IMR-90 (cell line): ENCODE measurements at regions not wholly inside any gene's neighbourhood (a gene's known extent, or its start where the extent isn't known, plus 50 kb on each side); places are given as distances from the start of the nearest gene placed in this dataset.

Experiments used
- ATAC-seq: fragments of 200-7000 bp; cut with Tn5 transposase; 2 replicates; pipeline ENCODE4 v1.9.1; 2020; ENCODE audit warnings: low read depth, mild to moderate bottlenecking, moderate library complexity
- BruUV-seq: library from RNA; stranded (reverse); fragments of 400-500 nt; replicated peaks from 2 replicates; lab custom pipeline; 2021; lab: Mats Ljungman, UMichigan
- CTCF ChIA-PET: fragments of 300-600 bp; formaldehyde crosslinking; extraction: SDS; loops from one replicate; lab custom pipeline; 2021; ENCODE audit warnings: antibody characterized with exemption; lab: Yijun Ruan, JAX
- POLR2A ChIA-PET: fragments of 300-600 bp; sonication (Branson Sonifier 250); formaldehyde crosslinking; loops from one replicate; lab custom pipeline; 2022; ENCODE audit warnings: antibody characterized with exemption; ENCODE audit not compliant: unreplicated experiment; lab: Charles Lee
- DNase-seq: peaks from one replicate; pipeline ENCODE4 v3.0.0; 2013
- H2AFZ ChIP-seq: replicated peaks from 2 replicates; pipeline ENCODE3; 2013; ENCODE audit warnings: low read length, mild to moderate bottlenecking; ENCODE audit not compliant: poor library complexity
- H2AK5ac ChIP-seq: 2 replicates; pipeline ENCODE4 v1.6.1; 2013; ENCODE audit warnings: low read depth, low read length, inconsistent platforms
- H2AK9ac ChIP-seq: replicated peaks from 2 replicates; pipeline ENCODE3; 2013; ENCODE audit warnings: mild to moderate bottlenecking, low read depth, low read length, moderate library complexity; ENCODE audit not compliant: poor library complexity
- H2BK120ac ChIP-seq: 2 replicates; pipeline ENCODE4 v1.6.1; 2013; ENCODE audit warnings: low read depth, low read length, inconsistent platforms
- H2BK15ac ChIP-seq: 3 replicates; pipeline ENCODE4 v1.6.1; 2013; ENCODE audit warnings: low read depth, low read length, inconsistent platforms
- H2BK20ac ChIP-seq: 2 replicates; pipeline ENCODE4 v1.6.1; 2013; ENCODE audit warnings: low read depth, mild to moderate bottlenecking, inconsistent platforms, low read length, moderate library complexity
- H2BK5ac ChIP-seq: 2 replicates; pipeline ENCODE4 v1.6.1; 2013; ENCODE audit warnings: mild to moderate bottlenecking, low read depth, low read length, inconsistent platforms; ENCODE audit not compliant: poor library complexity, severe bottlenecking
- H3K14ac ChIP-seq: replicated peaks from 2 replicates; pipeline ENCODE4 v1.6.1; 2013; ENCODE audit warnings: low read depth, low read length, inconsistent platforms
- H3K18ac ChIP-seq: 2 replicates; pipeline ENCODE4 v1.6.1; 2013; ENCODE audit warnings: low read depth, low read length, control low read depth
- H3K23ac ChIP-seq: 2 replicates; pipeline ENCODE4 v1.6.1; 2013; ENCODE audit warnings: low read depth, low read length, inconsistent platforms
- H3K27ac ChIP-seq: 2 replicates; pipeline ENCODE4 v1.5.1; 2013; ENCODE audit warnings: mild to moderate bottlenecking, control low read depth, low read length; ENCODE audit not compliant: insufficient read depth
- H3K27me3 ChIP-seq: 2 replicates; pipeline ENCODE4 v1.6.1; 2013; ENCODE audit warnings: low read length; ENCODE audit not compliant: control insufficient read depth, insufficient read depth
- H3K36me3 ChIP-seq: 2 replicates; pipeline ENCODE4 v1.6.1; 2013; ENCODE audit warnings: low read length, mixed read lengths; ENCODE audit not compliant: control insufficient read depth, insufficient read depth
- H3K4ac ChIP-seq: 2 replicates; pipeline ENCODE4 v1.6.1; 2013; ENCODE audit warnings: low read depth, low read length, inconsistent platforms
- H3K4me1 ChIP-seq: 2 replicates; pipeline ENCODE4 v1.6.1; 2013; ENCODE audit warnings: low read length, mixed read lengths; ENCODE audit not compliant: control insufficient read depth, insufficient read depth
- H3K4me2 ChIP-seq: 2 replicates; pipeline ENCODE4 v1.6.1; 2013; ENCODE audit warnings: low read depth, mild to moderate bottlenecking, control low read depth, low read length, moderate library complexity
- H3K4me3 ChIP-seq: 2 replicates; pipeline ENCODE4 v1.5.1; 2013; ENCODE audit warnings: low read depth, mild to moderate bottlenecking, control low read depth, low read length, moderate library complexity; ENCODE audit not compliant: insufficient read depth
- H3K56ac ChIP-seq: 2 replicates; pipeline ENCODE4 v1.6.1; 2013; ENCODE audit warnings: low read length, inconsistent platforms; ENCODE audit not compliant: insufficient read depth; ENCODE audit errors: extremely low read depth
- H3K79me1 ChIP-seq, 2 experiments: 2 replicates each; pipeline ENCODE4 v1.6.1; 2013; ENCODE audit warnings: low read length in 2 of 2, inconsistent platforms in 1 of 2, low read depth in 1 of 2
- H3K9ac ChIP-seq: 2 replicates; pipeline ENCODE4 v1.6.1; 2013; ENCODE audit warnings: low read depth, low read length, control low read depth
- H3K9me1 ChIP-seq: 2 replicates; pipeline ENCODE4 v1.6.1; 2013; ENCODE audit warnings: low read length, inconsistent platforms; ENCODE audit not compliant: insufficient read depth
- H3K9me3 ChIP-seq: 2 replicates; pipeline ENCODE4 v1.6.1; 2013; ENCODE audit warnings: low read length; ENCODE audit not compliant: control insufficient read depth, insufficient read depth
- H4K20me1 ChIP-seq: 2 replicates; pipeline ENCODE4 v1.6.1; 2013; ENCODE audit warnings: low read length, inconsistent platforms; ENCODE audit not compliant: insufficient read depth
- H4K5ac ChIP-seq: 2 replicates; pipeline ENCODE4 v1.6.1; 2013; ENCODE audit warnings: mild to moderate bottlenecking, low read depth, low read length, control low read depth
- H4K8ac ChIP-seq, 2 experiments: 2 replicates each; pipeline ENCODE4 v1.6.1; 2013; ENCODE audit warnings: low read depth in 2 of 2, low read length in 2 of 2, control low read depth in 1 of 2, inconsistent platforms in 1 of 2
- H4K91ac ChIP-seq: 2 replicates; pipeline ENCODE4 v1.6.1; 2013; ENCODE audit warnings: low read depth, low read length, inconsistent platforms; ENCODE audit not compliant: insufficient read depth
- BHLHE40 ChIP-seq: fragments of 150-350 bp; IDR thresholded peaks from 2 replicates; pipeline ENCODE4 v1.6.1; 2016; ENCODE audit warnings: mild to moderate bottlenecking, low read depth, low read length
- CEBPB ChIP-seq: IDR thresholded peaks from 2 replicates; pipeline ENCODE4 v1.6.1; 2012; ENCODE audit warnings: low read depth, low read length, improper control_type of control experiment
- CHD1 ChIP-seq: IDR thresholded peaks from 2 replicates; pipeline ENCODE4 v1.6.1; 2012; ENCODE audit warnings: low read depth, low read length, improper control_type of control experiment
- CTCF ChIP-seq: conservative IDR thresholded peaks from 2 replicates; pipeline ENCODE4 v1.5.1; 2012; ENCODE audit warnings: mild to moderate bottlenecking, low read depth, low read length, improper control_type of control experiment
- ELK1 ChIP-seq: fragments of 150-350 bp; IDR thresholded peaks from 2 replicates; pipeline ENCODE4 v1.6.1; 2016; ENCODE audit warnings: low read depth, mild to moderate bottlenecking, low read length, moderate library complexity, borderline replicate concordance
- FOS ChIP-seq: fragments of 150-350 bp; IDR thresholded peaks from 2 replicates; pipeline ENCODE4 v1.6.1; 2016; ENCODE audit warnings: low read depth, low read length
- MAFK ChIP-seq: IDR thresholded peaks from 2 replicates; pipeline ENCODE4 v1.6.1; 2012; ENCODE audit warnings: low read depth, low read length, improper control_type of control experiment
- MAZ ChIP-seq: IDR thresholded peaks from 2 replicates; pipeline ENCODE4 v1.6.1; 2012; ENCODE audit warnings: low read depth, mild to moderate bottlenecking, low read length, improper control_type of control experiment, moderate library complexity, borderline replicate concordance
- MXI1 ChIP-seq: IDR thresholded peaks from 2 replicates; pipeline ENCODE4 v1.6.1; 2012; ENCODE audit warnings: low read depth, mild to moderate bottlenecking, low read length, moderate library complexity, borderline replicate concordance
- NFE2L2 ChIP-seq: fragments of 150-350 bp; IDR thresholded peaks from 2 replicates; pipeline ENCODE4 v1.6.1; 2016; ENCODE audit warnings: low read depth, mild to moderate bottlenecking, low read length
- POLR2A ChIP-seq: IDR thresholded peaks from 2 replicates; pipeline ENCODE4 v1.6.1; 2012; ENCODE audit warnings: mild to moderate bottlenecking, low read depth, low read length
- RAD21 ChIP-seq: IDR thresholded peaks from 2 replicates; pipeline ENCODE4 v1.6.1; 2012; ENCODE audit warnings: low read length, improper control_type of control experiment
- RCOR1 ChIP-seq: IDR thresholded peaks from 2 replicates; pipeline ENCODE4 v1.6.1; 2012; ENCODE audit warnings: mild to moderate bottlenecking, low read length, improper control_type of control experiment; ENCODE audit not compliant: insufficient replicate concordance
- RFX5 ChIP-seq: IDR thresholded peaks from 2 replicates; pipeline ENCODE4 v1.8.0; 2012; ENCODE audit warnings: low read depth, mild to moderate bottlenecking, low read length, moderate library complexity
- SMC3 ChIP-seq: fragments of 150-350 bp; IDR thresholded peaks from 2 replicates; pipeline ENCODE4 v1.6.1; 2016; ENCODE audit warnings: low read depth, mild to moderate bottlenecking, antibody characterized with exemption, low read length, moderate library complexity
- USF2 ChIP-seq: fragments of 150-350 bp; IDR thresholded peaks from 2 replicates; pipeline ENCODE4 v1.6.1; 2017; ENCODE audit warnings: mild to moderate bottlenecking, antibody characterized with exemption, low read length, low read depth
- WGBS, 2 experiments: methylation state at CpG; one replicate each; pipeline versions ENCODE4 v1.1.5 to v1.1.7; 2013; ENCODE audit warnings: missing lambda C conversion rate in 2 of 2; ENCODE audit not compliant: insufficient read length in 1 of 2; ENCODE audit errors: extremely low coverage in 2 of 2; 5-methylcytosine and 5-hydroxymethylcytosine counted together
- dilution Hi-C: fragments of 300-500 bp; cut with HindIII; formaldehyde crosslinking; loops from one replicate; pipeline ENCODE4 v1.14.3; 2018; ENCODE audit warnings: low sequenced_read_pairs; ENCODE audit not compliant: unreplicated experiment
- in situ Hi-C: fragments of 300-500 bp; cut with MboI; formaldehyde crosslinking; loops from 3 replicates; pipeline ENCODE4 v1.14.3; 2019; ENCODE audit warnings: low sequenced_read_pairs, inconsistent platforms, mixed read lengths
- intact Hi-C: fragments of 100-400 bp; cut with micrococcal nuclease; formaldehyde crosslinking; loops from 2 replicates; pipeline ENCODE4 v1.10.0; 2022

- Histone ChIP-seq H3K27ac (no peak overlapping the region), H2AK9ac (no peak overlapping the region), H3K9me3 (peaks cover 10% of the 10 kb centered on the region; the same call in 1 of the 2 replicates), H3K23ac (no peak overlapping the region), H2AFZ (no peak overlapping the region), H3K4me3 (no peak overlapping the region), H3K36me3 (no peaks in the 10 kb centered on the region), H3K56ac (no peak overlapping the region), H4K91ac (no peak overlapping the region), H4K5ac (no peak overlapping the region), H3K9ac (no peak overlapping the region), H3K4me2 (no peak overlapping the region), H3K79me1 (no peaks in the 10 kb centered on the region), H3K4me1 (no peaks in the 10 kb centered on the region), H3K14ac (no peak overlapping the region), H3K18ac (no peak overlapping the region), H4K20me1 (no peaks in the 10 kb centered on the region), H2BK5ac (no peak overlapping the region), H2BK15ac (no peak overlapping the region), H3K4ac (no peak overlapping the region), H2BK120ac (no peak overlapping the region), H3K27me3 (no peaks in the 10 kb centered on the region), H4K8ac (no peak overlapping the region), H2BK20ac (no peak overlapping the region), H3K9me1 (no peaks in the 10 kb centered on the region), H2AK5ac (no peak overlapping the region)
- DNase-seq = no peak
- CTCF ChIA-PET = no interaction called here
- no peak for ATAC-seq
- 45% methylated on average over 5 of the region's 11 CpGs; no CpG with 5 or more reads in 1 of the 2 experiments for WGBS, 2 experiments
- POLR2A ChIA-PET = no interaction called here
- no TSS peak for BruUV-seq
- dilution Hi-C loops = no loop called here
- intact Hi-C loops = no loop called here
- TF ChIP-seq ELK1 (no peak), POLR2A (no peak), CTCF (no peak), RAD21 (no peak), NFE2L2 (no peak), SMC3 (no peak), RCOR1 (no peak), BHLHE40 (no peak), RFX5 (no peak), MAFK (no peak), MAZ (no peak), USF2 (no peak), FOS (no peak), CEBPB (no peak), MXI1 (no peak), CHD1 (no peak)
- in situ Hi-C loops = no loop called here
Measured at GRCh38 chr16:61050547-61050946, 985.7 kb downstream of the CDH8 start.
